Islet of Langerhans (tissue), 1 donor: ENCODE measurements at regions not wholly inside any gene's neighbourhood (a gene's known extent, or its start where the extent isn't known, plus 50 kb on each side); places are given as distances from the start of the nearest gene placed in this dataset.
"Not testable (repeated sequence)": the region's sequence is repeated elsewhere in the genome, so short reads cannot be mapped to it uniquely, and the experiment has no call there.

Experiments
- FAIRE-seq: peaks from one replicate; lab custom pipeline; 2011; peaks lifted over from hg19 to GRCh38; lab: Jason Lieb, UNC

DNA sequence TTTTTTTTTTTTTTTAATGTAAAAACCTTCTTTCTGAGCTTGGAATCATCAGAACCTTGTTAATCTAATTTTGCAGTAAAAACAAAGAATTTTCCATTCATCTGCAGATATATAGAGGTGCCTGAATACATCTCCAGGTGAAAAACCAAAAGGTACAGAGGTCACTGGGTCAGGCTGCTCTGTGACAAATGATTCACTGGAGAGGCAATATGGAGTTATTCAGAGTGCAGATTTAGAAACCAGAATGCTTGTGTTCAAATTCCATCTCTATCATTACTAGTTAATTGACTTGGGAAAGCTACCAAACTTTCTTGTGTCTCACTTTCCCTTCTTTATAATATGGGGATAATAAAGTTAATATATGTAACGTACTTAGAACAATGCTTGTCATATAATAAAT is 51.5 kb upstream of the C1orf53 start:
- no peak for FAIRE-seq

DNA sequence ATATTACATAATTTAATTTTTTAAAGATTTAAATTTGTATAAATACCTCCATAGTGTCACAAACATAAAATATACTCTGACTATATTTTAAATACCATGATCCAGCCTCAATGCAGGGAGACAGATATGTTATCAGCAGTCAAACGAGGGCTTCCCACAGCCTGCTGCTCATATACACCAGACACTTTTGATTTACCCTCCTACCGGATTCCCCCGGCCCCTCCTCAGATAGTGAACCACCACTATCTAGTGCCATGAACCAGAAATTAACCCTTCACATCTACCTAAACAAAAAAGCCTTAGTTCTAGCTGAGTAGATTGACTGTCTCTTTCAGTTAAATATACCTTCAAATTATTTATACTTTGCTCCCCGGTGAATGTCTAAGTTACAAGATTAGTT is 52.4 kb upstream of the C1orf53 start:
- no peak for FAIRE-seq

DNA sequence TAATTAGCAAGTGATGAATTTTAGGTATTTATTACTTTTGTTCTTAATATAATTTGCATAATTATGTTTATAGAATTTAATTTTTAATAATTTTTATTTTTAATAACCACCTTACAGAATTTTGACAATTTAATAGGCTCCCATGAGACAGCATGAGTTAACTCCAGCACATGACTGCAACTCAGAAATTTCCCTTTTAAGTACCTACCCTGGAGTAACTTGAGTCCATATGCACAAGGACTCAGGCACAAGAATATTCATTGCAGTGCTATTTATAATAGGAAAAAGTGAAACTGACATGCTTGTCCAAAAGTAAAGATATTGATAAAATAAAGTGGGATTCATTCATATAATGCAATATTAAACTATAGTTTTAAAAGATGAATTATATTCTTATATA is 54.1 kb upstream of the C1orf53 start:
- FAIRE-seq: peak; percentile 65

DNA sequence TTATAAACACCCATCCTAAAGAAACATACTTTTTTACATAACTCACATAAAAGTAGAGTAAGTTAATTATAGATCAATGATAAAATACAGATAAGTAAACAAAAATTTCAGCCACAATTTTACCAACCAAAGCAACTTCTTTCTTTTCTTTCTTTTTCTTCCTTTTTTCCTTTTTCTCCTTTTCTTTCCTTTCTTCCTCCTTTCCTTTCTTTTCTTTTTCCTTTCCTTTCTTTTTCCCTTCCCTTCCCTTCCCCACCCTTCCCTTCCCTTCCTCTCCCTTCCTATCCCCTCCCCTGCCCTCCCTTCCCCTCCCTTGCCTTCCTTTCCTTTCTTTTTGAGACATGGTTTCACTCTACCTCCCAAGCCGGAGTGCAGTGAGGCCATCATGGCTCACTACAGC is 56.5 kb upstream of the C1orf53 start:
- peak; percentile 43 for FAIRE-seq

DNA sequence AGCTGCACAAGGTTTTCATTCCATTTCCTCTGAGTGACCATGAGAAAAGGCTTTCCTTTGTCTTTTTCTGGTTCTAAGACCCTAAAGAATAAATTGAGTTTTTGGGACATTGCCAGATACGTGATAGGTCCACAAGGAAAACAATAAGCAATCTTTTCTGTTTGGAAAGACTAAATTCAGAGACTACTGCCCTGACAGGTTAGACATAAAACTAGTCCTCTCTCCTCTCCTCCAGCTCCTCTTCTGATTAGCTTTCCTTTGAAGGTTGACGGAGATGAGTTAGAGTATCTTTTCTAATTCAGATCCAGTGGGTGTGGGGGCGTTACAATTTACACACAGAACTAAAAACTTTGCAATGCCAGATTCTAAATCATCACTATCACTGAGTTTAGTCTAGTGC is 57.8 kb upstream of the C1orf53 start:
- FAIRE-seq: no peak

DNA sequence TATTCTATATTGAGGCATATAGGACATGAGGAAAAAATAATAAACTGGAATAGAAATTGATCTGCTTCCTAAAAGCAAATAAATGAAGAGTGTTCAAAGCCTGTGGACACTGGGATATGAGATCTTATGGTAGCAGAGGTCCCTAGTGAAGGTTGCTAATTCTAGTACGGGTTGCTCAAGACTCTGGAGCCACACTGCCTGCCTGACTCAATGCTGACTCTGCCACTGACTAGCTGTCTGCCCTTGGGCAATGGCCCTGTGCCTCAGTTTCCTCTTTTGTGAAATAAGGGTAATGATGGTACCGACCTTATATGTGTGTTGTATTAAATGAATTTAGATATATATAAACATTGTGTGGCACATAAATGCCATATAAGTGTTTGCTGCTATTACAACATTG is 59.0 kb upstream of the C1orf53 start:
- no peak for FAIRE-seq

DNA sequence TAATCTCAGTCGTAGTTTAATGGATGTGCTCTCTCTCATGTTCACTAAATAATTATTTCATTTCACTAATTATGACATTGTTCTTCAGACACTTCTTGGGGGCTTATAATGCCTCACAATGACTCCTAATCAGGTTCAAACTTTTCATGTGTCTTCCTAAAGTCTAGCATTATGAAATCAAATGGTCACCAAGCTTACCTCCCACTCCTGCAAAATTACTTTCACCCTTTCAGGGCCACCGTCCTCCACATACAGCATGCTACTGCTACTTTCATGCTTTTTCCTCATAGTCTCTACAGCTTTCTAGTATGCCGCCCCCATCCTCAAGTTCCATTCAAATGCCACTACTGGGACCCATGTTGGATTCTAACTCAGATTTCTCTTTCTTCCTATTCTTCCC is 59.8 kb upstream of the C1orf53 start:
- FAIRE-seq: no peak

DNA sequence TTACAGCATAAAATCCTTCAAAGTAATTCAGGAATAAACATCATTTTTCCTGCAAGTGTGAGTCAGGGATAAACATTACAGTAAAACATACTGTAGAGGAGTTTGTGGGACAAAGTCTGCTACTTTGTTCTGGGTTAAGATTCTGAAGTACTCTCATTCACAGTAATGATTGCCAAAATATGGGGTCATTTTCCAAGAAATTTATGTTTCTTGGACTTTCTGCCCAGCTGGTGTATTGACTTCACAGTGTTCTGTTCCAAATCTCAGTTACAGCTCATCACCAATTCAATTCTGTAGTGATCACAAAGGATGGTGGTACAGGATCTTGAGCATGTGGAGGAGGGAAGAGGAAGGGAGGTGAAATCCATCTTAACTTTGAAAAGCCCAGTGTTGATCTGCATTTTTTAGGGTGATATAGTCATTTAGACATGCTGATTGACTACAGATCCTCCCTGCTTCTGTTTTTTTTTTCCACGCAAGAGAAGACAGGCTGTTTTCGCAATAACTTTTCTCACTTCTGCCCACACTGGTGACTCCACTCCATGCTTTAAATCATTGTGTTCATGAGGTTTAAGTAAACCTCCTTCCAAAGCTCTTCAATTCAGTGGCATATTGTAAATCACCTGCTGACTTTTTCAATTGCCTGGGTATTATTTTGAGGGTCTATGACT is 60.4 kb upstream of the C1orf53 start:
- no peak for FAIRE-seq

DNA sequence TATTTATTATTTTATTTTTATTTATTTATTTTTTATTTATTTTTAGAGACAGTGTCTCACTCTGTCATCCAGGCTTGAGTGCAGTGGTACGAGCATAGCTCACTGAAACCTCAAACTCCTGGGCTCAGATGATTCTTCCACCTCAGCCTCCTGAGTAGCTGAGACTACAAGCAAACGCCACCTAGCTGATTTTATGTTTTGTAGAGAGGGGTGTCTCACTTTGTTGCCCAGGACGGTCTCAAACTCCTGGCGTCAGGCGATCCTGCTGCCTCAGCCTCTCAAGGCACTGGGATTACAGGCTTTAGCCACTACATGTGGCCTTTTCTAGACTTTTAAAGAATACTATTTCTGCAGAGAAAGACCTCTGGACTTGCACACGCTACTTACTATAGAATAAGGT is 61.3 kb upstream of the C1orf53 start:
- no peak for FAIRE-seq

DNA sequence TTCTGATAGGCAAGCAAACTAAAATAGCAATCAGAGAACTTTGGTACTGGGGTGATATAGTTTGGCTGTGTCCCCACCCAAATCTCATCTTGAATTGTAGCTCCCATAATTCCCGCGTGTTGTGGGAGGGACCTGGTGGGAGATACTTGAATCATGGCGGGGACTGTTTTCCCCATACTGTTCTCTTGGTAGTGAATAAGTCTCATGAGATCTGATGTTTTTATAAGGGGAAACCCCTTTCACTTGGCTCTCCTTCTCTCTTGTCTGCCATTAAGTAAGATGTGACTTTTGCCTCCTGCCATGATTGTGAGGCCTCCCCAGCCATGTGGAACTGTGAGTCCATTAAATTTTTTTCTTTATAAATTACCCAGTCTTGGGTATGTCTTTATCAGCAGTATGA is 62.6 kb upstream of the C1orf53 start:
- FAIRE-seq: not testable (repeated sequence)

DNA sequence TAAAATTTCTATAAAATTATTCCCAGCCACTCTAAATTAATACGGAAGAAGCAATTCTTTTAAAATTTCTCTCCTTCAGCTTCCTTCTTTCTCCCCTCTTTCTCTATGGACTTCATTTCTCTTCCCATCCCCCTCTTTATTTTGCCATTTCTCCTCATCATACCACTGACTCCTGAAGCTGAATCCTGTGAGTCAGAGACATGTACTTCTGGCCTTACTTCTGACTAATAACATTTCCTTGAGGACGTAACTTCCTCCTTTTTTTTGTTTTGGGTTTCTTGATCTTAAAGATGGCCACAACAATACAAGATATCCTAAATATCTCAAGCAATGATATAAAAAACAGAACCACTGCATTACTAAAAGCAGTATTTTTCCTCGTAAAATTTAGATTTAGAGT is 63.6 kb upstream of the DENND1B start:
- no peak for FAIRE-seq

DNA sequence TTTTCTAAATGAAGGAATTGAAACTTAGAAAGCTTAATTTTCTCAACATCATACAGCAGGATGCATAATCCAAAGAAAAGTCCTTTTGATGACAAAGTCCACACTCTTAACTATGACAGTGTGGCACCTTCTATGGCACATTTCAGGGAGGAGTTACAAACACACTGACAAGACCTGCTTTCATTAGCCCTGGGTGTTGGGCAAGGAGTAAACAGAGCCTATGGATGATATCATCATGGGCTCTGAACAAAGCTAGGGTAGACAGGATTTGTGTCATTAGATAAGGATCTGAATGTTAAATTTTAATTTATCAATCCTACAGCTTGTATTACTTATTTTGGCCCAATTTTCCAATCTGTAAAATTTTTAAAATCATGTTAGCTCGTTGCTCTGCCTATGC is 62.6 kb upstream of the DENND1B start:
- no peak for FAIRE-seq

DNA sequence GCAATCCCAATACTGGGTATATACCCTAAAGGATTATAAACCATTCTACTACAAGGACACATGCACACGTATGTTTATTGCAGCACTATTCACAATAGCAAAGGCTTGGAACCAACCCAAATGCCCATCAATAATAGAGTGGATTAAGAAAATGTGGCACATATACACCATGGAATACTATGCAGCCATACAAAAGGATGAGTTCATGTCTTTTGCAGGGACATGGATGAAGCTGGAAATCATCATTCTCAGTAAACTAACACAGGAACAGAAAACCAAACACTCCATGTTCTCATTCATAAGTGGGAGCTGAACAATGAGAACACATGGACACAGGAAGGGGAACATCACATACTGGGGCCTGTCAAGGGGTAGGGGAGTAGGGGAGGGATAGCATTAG is 61.1 kb upstream of the DENND1B start:
- not testable (repeated sequence) for FAIRE-seq

DNA sequence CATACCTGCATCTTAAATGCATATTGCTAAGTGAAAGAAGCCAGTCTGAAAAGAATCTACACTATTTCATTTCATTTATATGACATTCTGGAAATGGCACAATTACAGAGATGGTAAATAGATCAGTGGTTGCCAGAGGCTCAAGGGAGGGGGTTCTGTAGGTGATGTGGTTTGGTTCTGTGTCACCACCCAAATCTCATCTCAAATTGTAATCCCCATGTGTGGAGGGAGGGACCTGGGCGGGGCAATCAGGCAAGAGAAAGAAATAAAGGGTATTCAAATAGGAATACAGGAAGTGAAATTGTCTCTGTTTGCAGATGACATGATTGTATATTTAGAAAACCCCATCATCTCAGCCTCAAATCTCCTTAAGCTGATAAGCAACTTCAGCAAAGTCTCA is 53.7 kb upstream of the DENND1B start:
- FAIRE-seq: not testable (repeated sequence)

DNA sequence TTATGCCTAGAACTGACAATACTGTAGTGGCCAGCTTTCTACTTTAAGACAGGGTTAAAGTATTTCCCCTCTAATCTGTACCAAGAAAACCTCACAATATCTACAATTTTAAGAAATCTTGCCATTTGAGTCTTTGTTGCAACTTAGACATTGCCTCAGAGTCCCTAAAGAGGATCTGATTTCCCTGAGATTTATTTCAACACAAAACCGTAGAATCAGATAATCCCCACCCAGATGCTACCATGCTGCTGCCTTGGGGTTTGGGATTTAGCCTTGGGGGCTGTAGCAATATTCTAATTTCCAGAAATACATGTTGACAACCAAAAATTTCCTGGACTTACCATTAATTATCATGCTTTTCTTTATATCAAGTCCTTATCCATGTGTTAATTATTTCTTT is 50.3 kb upstream of the DENND1B start:
- no peak for FAIRE-seq
